DND-41 (cell line): ENCODE measurements at regions not wholly inside any gene's neighbourhood (a gene's known extent, or its start where the extent isn't known, plus 50 kb on each side); places are given as distances from the start of the nearest gene placed in this dataset.

Experiments
- EZH2 ChIP-seq: IDR thresholded peaks from 3 replicates; pipeline ENCODE4 v1.6.1; 2012; ENCODE audit warnings: borderline replicate concordance, low read depth, mild to moderate bottlenecking, moderate library complexity, low read length, inconsistent platforms; ENCODE audit not compliant: severe bottlenecking
- TF ChIP-seq, protein P1 (sequence below): IDR thresholded peaks from 2 replicates; pipeline ENCODE4 v1.5.1; 2012; ENCODE audit warnings: borderline replicate concordance, low read length, moderate library complexity, mild to moderate bottlenecking; ENCODE audit not compliant: poor library complexity, severe bottlenecking; ENCODE audit errors: extremely low read depth

DNA sequence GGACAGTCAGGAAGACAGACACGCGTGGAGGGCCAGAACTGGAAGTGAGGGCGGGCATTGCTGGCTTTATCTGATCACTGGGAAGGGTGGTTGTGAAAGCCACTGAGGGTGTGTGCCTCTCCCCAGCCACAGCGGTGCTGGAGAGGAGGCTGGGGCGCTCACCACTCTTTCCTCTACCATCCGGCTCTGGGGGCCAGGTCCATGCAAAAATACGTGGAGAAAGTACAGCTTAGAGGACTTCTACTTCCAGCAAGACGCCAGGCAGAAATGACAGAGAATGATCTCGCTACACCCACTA, 148.8 kb upstream of the RPS6KA2 start:
- TF ChIP-seq, protein P1, sequence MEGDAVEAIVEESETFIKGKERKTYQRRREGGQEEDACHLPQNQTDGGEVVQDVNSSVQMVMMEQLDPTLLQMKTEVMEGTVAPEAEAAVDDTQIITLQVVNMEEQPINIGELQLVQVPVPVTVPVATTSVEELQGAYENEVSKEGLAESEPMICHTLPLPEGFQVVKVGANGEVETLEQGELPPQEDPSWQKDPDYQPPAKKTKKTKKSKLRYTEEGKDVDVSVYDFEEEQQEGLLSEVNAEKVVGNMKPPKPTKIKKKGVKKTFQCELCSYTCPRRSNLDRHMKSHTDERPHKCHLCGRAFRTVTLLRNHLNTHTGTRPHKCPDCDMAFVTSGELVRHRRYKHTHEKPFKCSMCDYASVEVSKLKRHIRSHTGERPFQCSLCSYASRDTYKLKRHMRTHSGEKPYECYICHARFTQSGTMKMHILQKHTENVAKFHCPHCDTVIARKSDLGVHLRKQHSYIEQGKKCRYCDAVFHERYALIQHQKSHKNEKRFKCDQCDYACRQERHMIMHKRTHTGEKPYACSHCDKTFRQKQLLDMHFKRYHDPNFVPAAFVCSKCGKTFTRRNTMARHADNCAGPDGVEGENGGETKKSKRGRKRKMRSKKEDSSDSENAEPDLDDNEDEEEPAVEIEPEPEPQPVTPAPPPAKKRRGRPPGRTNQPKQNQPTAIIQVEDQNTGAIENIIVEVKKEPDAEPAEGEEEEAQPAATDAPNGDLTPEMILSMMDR, result no peak
- TF ChIP-seq EZH2, result no peak
